ENCODE measurements at regions not wholly inside any gene's neighbourhood (a gene's known extent, or its start where the extent isn't known, plus 50 kb on each side); places are given as distances from the start of the nearest gene placed in this dataset.

DNA sequence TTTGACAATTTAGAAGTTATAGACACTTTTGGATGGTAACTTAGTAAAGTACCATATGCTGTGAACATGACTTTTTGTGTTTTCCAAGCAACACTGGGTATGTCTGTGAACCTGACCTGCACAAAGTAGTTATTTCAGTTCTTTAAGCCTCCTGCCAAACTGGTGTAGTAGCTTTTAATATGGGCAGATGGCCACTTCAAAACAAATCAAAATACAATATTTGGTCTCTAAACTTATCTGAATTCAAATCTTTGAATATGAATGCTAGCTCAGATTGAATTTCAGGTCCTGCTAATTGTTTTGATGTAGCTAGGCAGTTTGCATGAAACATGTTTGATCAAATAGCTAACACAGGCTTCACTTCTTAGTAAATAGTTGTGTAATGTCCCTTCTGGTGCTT is 1176.7 kb upstream of the CDH9 start:
- no peak for DNase-seq (ENCODE audit: extremely low read depth, low read depth)

DNA sequence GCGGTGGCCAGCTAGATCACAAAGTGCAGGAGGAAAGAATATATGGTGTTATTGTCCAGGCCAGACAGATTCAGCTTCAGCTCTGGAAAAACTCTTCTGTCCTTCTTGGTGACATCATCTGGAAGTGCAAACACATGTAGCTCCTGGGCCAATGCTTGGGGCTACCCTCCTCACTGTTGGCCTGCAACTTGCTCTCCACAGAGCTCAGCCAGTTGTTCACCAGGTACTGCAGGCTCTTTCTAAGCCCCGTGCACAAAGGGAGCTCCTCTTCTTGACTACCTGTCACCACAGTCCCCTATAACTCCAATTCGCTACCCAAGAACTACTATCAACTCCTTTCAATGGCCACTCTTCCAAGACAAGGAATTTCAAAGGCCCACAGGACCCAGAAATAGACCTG is 1175.9 kb upstream of the CDH9 start:
- no peak for DNase-seq (ENCODE audit: extremely low read depth, low read depth)

DNA sequence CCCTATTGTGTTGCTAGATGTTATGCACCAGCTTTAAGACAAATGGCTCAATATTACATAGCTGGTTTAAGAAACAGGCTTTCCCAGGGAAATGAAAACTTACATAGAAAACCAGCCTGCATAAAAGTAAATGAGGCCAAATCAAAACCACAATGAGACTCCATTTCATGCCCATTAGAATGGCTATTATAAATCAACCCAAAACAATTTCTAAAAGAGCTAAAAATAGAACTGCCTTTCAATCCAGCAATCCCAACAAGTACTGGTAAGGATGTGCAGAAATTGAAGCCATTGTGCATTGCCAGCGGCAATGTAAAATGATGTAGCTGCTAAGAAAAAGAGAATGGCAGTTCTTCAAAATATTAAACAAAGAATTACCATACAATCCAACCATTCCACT is 1170.0 kb upstream of the CDH9 start:
- no peak for DNase-seq (ENCODE audit: extremely low read depth, low read depth)

DNA sequence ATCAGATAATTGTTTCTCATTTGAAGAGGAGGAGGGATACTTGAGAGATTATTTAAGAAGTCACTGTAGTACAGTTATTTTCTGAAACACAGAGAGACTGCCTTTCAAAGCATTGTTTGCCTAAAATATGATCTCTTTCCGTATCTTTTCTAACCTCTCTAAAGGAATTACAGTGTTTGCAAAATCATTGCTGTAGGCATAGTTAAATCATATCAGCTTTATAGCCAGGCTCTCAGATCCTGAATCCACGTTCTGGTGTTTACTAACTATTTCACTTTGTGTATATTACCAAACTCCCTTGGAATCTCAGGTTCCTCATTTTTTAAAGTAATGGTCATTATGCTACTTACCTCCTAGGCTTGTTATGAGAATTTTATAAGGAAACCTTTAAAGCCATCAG is 1151.6 kb upstream of the CDH9 start:
- DNase-seq (ENCODE audit: extremely low read depth, low read depth) = no peak

GRCh38 chr5:28174691-28175090 is 1136.3 kb upstream of the CDH9 start:
- DNase-seq (ENCODE audit: extremely low read depth, low read depth) = no peak

GRCh38 chr5:28165096-28165495 is 1126.7 kb upstream of the CDH9 start:
- no peak for DNase-seq (ENCODE audit: extremely low read depth, low read depth)

DNA sequence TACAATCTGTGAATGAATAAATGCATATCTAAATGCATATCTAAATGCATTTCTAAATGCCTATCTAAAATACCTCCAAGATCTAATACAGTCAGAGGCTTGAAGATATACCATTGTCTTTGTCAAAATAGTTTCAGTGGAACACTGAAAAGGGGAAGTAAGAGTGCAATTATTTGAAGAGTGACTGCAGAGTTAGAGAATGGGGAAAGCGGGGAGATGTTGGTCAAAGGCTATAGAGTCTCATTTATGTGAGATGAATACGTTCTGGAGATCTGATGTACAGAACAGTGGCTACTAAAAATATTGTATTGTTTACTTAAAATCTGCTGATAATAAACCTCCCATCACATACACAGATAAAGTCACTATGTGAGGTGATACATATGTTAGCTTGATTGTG is 1126.2 kb upstream of the CDH9 start:
- no peak for DNase-seq (ENCODE audit: extremely low read depth, low read depth)

DNA sequence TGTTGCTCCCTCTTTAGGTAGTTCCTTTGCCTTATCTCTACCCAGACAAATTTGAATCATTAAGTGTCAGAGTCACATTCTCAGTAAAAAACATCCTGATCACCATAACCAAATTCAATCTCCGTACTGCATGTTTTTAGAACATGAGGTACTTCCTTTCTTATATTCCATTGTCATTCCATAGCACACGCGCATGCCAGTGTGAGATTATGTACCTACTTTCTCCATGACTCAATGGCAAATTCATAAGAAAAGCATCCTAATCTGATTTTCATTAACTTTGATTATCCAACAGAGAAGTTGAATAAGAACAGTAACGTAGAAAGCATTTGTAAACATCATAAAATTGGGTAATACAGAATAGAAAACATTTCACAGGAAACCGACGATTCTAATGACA is 1118.6 kb upstream of the CDH9 start:
- DNase-seq (ENCODE audit: extremely low read depth, low read depth) = no peak

- no peak for DNase-seq (ENCODE audit: extremely low read depth, low read depth)
Observed at GRCh38 chr5:28143519-28143918, 1105.1 kb upstream of the CDH9 start.

DNA sequence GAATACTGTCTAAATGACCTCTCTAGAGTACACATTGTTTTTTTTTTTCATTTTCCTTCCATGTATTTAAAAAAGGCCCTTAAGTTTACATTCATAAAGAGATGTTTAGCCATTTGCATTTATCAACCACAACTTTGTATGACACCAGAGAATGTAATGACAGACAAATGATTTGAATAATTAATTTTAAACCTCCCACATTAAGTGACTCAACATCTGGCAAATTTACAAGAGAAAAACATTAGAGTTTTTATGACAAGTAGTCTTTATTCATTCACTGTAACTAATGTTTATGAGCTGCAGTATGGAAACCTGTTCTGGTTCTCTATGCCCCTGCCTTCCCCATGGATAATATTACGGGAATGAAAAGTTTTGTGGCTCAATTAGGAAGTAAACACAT is 1093.8 kb upstream of the CDH9 start:
- DNase-seq (ENCODE audit: extremely low read depth, low read depth) = no peak

DNA sequence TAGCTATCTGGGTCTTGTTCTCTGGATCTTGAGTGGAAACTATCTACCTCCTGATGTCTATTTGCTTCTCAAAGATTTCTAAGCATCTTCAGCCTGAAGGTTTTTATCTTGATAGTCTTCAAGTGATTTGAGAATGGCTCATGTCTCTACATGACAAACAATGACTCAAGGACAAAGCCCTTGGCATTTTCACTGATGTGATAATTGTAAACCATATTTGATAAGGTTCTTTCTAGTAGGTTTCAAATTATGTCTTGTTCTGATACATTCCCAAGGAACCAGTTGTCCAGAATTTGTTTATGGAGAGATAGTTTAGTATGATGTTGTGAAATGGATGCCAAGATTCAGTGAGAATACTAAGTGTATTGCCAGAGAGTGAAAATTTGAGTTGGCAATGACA is 1079.3 kb upstream of the CDH9 start:
- DNase-seq (ENCODE audit: extremely low read depth, low read depth) = no peak

DNA sequence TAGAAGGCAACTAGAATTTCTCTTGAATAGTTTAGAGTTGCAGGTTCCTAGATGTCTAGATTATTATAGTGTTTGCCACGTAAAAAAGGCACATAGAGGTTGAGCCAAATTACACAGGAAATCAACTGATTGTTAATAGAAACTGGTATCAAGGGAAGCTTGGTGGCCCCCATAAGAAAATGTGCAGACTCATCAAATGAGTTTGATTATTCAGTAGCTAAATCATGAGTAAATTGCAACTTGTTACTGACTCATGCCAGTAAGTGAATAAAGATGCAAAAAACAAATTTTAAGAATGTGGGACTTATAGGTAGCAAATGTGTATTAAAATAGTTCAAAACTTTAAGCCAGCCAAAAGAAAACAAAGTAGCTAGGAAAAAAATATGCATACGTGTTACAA is 1078.9 kb upstream of the CDH9 start:
- DNase-seq (ENCODE audit: extremely low read depth, low read depth) = no peak

DNA sequence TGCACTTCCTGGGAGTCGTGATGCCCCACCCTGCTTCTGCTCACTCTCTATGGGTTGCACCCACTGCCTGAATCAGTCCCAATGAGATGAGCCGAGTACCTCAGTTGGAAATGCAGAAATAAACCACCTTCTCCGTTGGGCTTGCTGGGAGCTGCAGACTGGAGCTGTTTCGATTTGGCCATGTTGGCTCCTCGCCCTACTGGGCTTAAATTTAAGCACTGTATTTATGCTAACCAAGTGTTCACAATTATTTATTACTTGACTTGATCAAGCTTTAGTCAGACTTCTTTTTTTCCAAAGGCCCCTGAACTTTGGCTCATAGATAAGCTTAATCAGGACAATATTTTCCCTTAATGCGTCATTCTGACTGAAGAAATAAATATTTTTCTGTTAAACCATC is 1072.4 kb upstream of the CDH9 start:
- no peak for DNase-seq (ENCODE audit: extremely low read depth, low read depth)

DNA sequence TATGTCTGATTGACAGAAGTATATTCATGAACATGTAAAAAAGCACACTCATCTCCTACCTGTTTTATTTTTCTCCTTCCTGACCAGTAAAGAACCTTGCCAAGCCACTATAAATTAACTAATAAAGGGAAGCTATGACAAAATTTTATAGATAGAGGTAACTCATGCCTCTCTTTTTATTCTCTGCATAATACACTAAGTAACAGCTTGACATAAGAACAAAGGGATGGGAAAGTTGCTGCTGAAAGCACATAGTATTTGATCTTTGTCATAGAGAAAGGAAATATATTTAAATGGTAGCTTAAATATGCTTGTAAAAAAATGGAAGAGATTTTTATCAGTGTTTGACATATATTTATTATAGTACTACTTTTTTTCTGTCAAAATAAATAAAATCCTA is 1065.7 kb upstream of the CDH9 start:
- DNase-seq (ENCODE audit: extremely low read depth, low read depth) = no peak

DNA sequence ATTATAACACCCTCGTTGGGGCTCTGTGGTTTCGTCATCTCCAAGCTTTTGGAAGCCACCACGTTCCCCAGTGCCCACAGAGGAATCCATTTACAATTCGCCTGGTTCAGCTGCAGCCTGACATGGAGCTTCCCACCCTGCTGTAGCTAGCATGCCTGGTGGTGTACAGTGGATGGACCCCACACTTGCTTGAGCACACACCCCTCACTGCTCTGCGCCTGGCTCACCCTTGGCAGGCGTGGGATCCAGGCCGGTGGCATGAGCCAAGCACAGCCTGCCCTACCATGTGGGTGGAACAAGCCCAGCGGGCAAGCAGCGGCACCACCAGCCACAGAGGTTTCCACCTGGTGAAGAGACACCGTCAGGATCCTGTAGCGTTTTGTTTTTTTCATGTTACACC is 1045.7 kb upstream of the CDH9 start:
- DNase-seq (ENCODE audit: extremely low read depth, low read depth) = no peak

GRCh38 chr5:28082610-28083009 is 1044.2 kb upstream of the CDH9 start:
- no peak for DNase-seq (ENCODE audit: extremely low read depth, low read depth)

DNA sequence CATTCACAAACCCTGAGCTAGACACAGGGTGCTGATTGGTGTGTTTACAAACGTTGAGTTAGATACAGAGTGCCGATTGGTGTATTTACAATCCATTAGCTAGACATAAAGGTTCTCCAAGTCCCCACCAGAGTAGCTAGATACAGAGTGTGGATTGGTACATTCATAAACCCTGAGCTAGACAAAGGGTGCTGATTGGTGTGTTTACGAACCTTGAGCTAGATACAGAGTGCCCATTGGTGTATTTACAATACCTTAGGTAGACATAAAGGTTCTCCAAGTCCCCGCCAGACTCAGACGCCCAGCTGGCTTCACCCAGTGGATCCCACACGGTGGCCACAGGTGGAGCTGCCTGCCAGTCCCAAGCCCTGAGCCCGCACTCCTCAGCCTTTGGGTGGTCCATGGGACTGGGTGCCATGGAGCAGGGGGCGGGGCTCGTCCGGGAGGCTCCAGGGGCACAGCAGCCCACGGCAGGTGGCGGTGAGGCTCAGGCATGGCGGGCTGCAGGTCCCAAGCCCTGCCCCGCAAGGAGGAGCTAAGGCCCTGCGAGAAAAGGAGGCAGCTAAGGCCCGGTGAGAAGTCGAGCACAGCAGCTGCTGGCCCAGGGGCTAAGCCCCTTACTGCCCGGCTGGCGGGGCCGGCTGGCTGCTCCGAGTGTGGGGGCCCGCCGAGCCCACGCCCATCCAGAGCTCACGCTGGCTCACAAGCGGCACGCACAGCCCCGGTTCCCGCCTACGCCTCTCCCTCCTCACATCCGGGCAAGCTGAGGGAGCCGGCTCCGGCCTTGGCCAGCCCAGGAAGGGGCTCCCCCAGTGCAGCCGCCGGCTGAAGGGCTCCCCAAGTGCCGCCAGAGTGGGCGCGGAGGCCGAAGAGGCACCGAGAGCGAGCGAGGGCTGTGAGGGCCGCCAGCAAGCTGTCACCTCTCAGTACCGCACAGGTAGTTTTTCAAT is 1039.2 kb upstream of the CDH9 start:
- no peak for DNase-seq (ENCODE audit: extremely low read depth, low read depth)

DNA sequence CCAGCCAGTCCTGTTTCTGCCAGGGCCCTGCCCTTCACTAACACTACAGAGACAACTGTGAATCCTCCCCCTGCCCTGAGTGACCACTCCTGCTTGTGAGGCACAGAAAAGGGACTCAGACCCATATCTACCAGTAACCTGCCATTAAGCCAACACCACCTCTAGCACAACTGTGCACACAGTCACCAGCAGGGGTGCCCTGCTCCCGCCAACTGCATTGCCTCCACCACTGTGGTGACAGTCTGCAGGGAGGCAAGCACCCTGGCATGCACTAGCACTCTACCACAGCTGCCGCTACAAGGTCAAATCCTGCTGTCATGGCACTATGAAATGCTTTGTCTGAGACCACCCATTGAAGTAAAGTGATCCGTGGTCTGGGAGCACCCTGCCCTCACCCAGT is 1028.5 kb upstream of the CDH9 start:
- no peak for DNase-seq (ENCODE audit: extremely low read depth, low read depth)

GRCh38 chr5:28065656-28066055 is 1027.3 kb upstream of the CDH9 start:
- DNase-seq (ENCODE audit: extremely low read depth, low read depth) = no peak

DNA sequence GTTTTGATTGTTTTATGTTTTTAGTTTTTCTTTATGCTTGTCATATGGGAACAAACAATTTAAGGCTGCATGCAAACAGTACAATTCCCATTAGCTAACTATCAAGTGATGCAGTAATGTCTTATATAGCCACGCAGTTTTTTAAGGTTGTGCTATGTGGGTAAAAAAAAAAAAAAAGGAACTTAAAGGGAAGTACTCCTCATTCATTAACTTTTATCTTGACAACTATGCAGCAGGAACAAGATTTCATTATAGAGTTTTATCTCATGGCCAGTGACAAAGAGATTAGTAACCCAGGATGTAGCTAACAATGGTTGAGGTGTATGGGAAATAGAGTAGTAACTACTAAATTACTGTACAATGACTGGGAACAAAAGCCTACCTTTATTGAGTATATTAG is 1008.2 kb upstream of the CDH9 start:
- no peak for DNase-seq (ENCODE audit: extremely low read depth, low read depth)

DNA sequence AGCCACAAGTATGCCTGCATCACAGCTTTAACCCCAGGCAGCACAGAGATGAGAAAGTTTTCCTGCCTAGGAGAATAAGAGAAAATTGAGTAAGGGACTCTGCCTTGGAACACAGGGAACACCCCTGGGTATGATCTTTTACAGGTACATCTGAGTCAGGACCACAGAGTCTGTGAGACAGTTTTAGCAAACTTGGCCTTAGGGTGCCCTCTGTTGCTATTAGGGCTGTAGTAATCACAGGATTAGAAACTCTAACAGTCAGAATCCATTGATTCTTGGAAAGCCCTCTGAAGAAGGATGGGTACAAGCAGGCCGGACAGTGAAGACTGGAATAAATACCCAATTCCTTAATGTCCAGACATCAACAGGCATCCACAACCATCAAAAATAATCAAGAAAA is 989.5 kb upstream of the CDH9 start:
- DNase-seq (ENCODE audit: extremely low read depth, low read depth) = no peak

DNA sequence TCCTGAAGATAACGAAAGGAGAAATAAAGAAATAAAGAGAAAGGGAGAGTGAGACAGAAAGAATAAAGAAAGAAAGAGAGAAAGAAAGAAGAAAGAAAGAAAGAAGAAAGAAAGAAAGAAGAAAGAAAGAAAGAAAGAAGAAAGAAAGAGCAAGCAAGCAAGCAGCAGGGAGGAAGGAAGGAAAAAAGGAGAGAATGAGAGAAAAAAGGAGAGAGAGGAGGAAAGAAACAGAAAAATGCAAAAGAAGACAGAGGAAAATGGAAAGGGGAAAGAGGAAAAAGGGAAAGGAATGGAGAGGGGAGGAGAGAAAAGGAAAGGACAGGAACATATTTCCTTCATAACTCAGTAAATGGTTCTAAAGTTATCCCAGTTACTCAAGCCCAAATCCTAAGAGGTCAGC is 978.8 kb upstream of the CDH9 start:
- DNase-seq (ENCODE audit: extremely low read depth, low read depth) = no peak

DNA sequence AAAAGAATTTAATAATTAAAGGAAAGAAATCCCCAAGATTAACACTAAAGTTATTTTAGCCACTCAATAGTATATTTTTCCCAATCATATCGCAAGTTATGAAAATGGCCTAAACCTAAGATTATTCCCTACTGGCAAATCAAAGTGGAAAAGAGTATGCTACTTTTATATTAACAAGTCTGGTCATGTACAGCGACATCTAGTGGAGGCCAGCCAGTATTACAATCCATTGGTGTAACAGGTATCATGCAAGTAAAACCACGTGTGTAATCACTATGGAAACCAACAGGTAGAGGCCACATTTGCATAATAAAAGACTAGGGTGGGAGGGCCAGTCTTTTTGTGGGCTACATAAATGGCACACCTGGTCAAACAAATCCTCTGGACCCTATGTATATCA is 976.4 kb upstream of the CDH9 start:
- no peak for DNase-seq (ENCODE audit: extremely low read depth, low read depth)

All from NCI-H460 (cell line).